DOHH2 (cell line): ENCODE measurements at regions not wholly inside any gene's neighbourhood (a gene's known extent, or its start where the extent isn't known, plus 50 kb on each side); places are given as distances from the start of the nearest gene placed in this dataset.
A peak's percentile ranks its signal among the peaks of the same experiment; 100 is the strongest.

Experiments
- H3F3A ChIP-seq: fragments of 200-600 bp; sonication (generic), shearing (Covaris generic); 2 replicates; pipeline ENCODE4 v1.6.0; 2016; ENCODE audit warnings: antibody characterized with exemption, mild to moderate bottlenecking; ENCODE audit not compliant: control insufficient read depth, insufficient read depth
- H3K27ac ChIP-seq: fragments of 200-600 bp; sonication (generic); 2 replicates; pipeline ENCODE4 v1.5.1; 2014; ENCODE audit warnings: low read depth, mild to moderate bottlenecking, low read length, moderate library complexity
- H3K27me3 ChIP-seq: fragments of 200-600 bp; sonication (generic); 2 replicates; pipeline ENCODE4 v1.6.1; 2014; ENCODE audit warnings: mild to moderate bottlenecking, low read length, mixed read lengths; ENCODE audit not compliant: control insufficient read depth
- H3K36me3 ChIP-seq: fragments of 200-600 bp; sonication (generic); 2 replicates; pipeline ENCODE4 v1.6.1; 2014; ENCODE audit warnings: mild to moderate bottlenecking, low read length, moderate library complexity, mixed read lengths; ENCODE audit not compliant: control insufficient read depth
- H3K4me1 ChIP-seq: fragments of 200-600 bp; sonication (generic); 2 replicates; pipeline ENCODE4 v1.6.1; 2014; ENCODE audit warnings: mild to moderate bottlenecking, low read length, mixed read lengths; ENCODE audit not compliant: control insufficient read depth
- H3K4me2 ChIP-seq: fragments of 200-600 bp; sonication (generic); 2 replicates; pipeline ENCODE4 v1.6.0; 2014; ENCODE audit warnings: mild to moderate bottlenecking, low read length, moderate library complexity
- H3K4me3 ChIP-seq: fragments of 200-600 bp; sonication (generic); 2 replicates; pipeline ENCODE4 v1.5.1; 2014; ENCODE audit warnings: mild to moderate bottlenecking, low read length, mixed read lengths
- H3K79me2 ChIP-seq: fragments of 200-600 bp; sonication (generic); 2 replicates; pipeline ENCODE4 v1.6.1; 2014; ENCODE audit warnings: mild to moderate bottlenecking, low read length, mixed read lengths; ENCODE audit not compliant: control insufficient read depth
- H3K9me2 ChIP-seq: fragments of 200-600 bp; sonication (generic); replicated peaks from 2 replicates; pipeline ENCODE4 v1.6.1; 2014; ENCODE audit warnings: mild to moderate bottlenecking, low read length, mixed read lengths; ENCODE audit not compliant: control insufficient read depth
- H3K9me3 ChIP-seq: fragments of 200-600 bp; sonication (generic); 2 replicates; pipeline ENCODE4 v1.6.1; 2014; ENCODE audit warnings: antibody characterized with exemption, low read length, mixed read lengths; ENCODE audit not compliant: control insufficient read depth, insufficient read depth
- H4K20me1 ChIP-seq: fragments of 200-600 bp; sonication (generic); 2 replicates; pipeline ENCODE4 v1.6.0; 2014; ENCODE audit warnings: low read depth, mild to moderate bottlenecking, antibody characterized with exemption, low read length, moderate library complexity; ENCODE audit not compliant: control insufficient read depth, insufficient read depth
- EZH2phosphoT487 ChIP-seq: fragments of 200-600 bp; sonication (generic); IDR thresholded peaks from 2 replicates; pipeline ENCODE4 v1.6.1; 2017; ENCODE audit warnings: borderline replicate concordance, mild to moderate bottlenecking, antibody characterized with exemption, low read length, moderate library complexity, mixed read lengths
- TF ChIP-seq, protein P1 (sequence below): fragments of 200-600 bp; sonication (generic); IDR thresholded peaks from one replicate; pipeline ENCODE4 v1.5.1; 2014; ENCODE audit warnings: antibody characterized with exemption, mild to moderate bottlenecking, low read depth, low read length; ENCODE audit not compliant: poor library complexity, severe bottlenecking

DNA sequence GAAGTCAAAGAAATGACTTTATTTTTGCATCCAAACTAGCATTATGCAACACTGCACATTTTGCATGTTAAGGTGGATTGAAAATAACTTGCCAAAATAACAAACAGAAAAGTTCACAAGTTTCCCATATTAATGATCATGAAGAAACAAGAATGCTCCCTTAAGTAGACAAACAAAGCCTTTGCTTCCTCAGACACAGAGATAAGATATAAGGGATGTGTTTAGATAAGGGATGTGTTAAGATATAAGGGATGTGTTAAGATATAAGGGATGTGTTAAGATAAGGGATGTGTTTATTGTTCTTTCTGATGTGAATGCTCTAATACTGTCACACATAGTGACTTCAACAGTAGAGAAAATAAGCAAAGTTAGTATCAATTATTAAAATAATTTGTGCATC lies 174.8 kb downstream of the GABRG2 start:
- Histone ChIP-seq H3K27me3 (no peaks in the 10 kb centered on the region), H3K4me1 (no peaks in the 10 kb centered on the region), H3K4me3 (no peak overlapping the region), H3K36me3 (no peaks in the 10 kb centered on the region), H3K9me3 (no peaks in the 10 kb centered on the region; the same call in 1 of the 2 replicates), H3K4me2 (no peak overlapping the region), H3K27ac (no peak overlapping the region), H3K79me2 (no peaks in the 10 kb centered on the region), H3F3A (no peaks in the 10 kb centered on the region), H3K9me2 (no peaks in the 10 kb centered on the region; the same call in 1 of the 2 replicates), H4K20me1 (no peaks in the 10 kb centered on the region)
- TF ChIP-seq, protein P1, sequence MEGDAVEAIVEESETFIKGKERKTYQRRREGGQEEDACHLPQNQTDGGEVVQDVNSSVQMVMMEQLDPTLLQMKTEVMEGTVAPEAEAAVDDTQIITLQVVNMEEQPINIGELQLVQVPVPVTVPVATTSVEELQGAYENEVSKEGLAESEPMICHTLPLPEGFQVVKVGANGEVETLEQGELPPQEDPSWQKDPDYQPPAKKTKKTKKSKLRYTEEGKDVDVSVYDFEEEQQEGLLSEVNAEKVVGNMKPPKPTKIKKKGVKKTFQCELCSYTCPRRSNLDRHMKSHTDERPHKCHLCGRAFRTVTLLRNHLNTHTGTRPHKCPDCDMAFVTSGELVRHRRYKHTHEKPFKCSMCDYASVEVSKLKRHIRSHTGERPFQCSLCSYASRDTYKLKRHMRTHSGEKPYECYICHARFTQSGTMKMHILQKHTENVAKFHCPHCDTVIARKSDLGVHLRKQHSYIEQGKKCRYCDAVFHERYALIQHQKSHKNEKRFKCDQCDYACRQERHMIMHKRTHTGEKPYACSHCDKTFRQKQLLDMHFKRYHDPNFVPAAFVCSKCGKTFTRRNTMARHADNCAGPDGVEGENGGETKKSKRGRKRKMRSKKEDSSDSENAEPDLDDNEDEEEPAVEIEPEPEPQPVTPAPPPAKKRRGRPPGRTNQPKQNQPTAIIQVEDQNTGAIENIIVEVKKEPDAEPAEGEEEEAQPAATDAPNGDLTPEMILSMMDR = no peak
- TF ChIP-seq EZH2phosphoT487 = no peak

DNA sequence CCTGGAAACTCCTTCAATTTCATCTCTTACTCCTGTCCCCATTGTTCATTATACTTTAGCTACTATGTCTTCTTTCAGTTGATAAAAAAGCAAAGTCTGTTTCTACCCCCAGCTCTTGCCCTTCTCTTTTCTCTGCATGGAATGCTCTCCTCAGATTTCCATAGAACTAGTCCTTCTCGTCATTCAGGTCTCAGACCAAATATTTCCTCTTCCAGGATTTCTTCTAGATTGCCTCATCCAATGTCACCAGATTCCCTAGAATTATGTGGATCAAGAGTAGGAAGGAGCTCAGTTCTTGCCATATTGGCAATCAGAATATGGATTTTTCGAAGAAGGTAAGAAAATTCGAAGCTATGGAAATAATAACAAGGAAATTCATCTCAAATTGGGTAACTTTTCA lies 176.1 kb downstream of the GABRG2 start:
- no peak overlapping the region for H3K4me2 ChIP-seq
- no peak for TF ChIP-seq EZH2phosphoT487
- TF ChIP-seq, protein P1 = no peak
- no peaks in the 10 kb centered on the region for H3K27me3 ChIP-seq

DNA sequence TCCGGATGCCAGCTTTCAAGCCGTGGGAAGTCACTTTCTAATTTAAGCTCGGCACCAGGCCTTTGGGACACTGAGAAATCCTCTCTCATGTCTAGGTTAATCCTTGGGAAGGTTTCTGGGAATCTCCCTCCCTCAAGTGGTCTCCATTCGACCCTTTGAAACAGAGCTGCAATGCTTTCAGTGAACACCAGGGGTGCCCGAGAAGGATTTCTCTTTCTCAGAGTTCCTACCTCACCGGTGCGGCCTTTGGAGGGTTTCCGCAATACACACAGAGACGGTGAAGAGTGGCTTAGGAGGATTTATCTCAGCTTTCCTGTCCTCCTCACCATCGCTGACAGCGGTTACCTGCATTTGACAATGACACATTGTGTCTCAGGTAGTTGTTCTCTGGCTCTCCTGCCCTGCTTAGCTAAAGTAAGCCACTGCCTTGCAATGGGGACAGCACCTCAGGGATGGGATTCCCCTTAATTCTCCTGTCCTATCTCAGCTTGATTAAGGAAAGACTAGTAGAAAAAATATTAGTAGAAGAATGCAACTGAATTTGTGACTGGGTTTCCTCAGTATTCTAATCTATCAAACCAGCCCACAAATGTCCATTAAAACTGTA lies 180.6 kb downstream of the GABRG2 start:
- Histone ChIP-seq H3K4me2 (no peak overlapping the region), H3K27me3 (no peaks in the 10 kb centered on the region), H3K4me3 (no peak overlapping the region), H3K79me2 (no peaks in the 10 kb centered on the region), H4K20me1 (no peaks in the 10 kb centered on the region), H3K27ac (no peak overlapping the region), H3F3A (no peaks in the 10 kb centered on the region), H3K9me2 (no peaks in the 10 kb centered on the region; the same call in 1 of the 2 replicates), H3K4me1 (no peaks in the 10 kb centered on the region), H3K36me3 (no peaks in the 10 kb centered on the region), H3K9me3 (no peaks in the 10 kb centered on the region)
- TF ChIP-seq EZH2phosphoT487 = no peak
- TF ChIP-seq, protein P1 = peak; percentile 38

More for the DNA sequence above, 176.1 kb downstream of the GABRG2 start:
- Histone ChIP-seq H3K4me3 (no peak overlapping the region), H3K36me3 (no peaks in the 10 kb centered on the region), H3K27ac (no peak overlapping the region), H3F3A (no peaks in the 10 kb centered on the region), H3K9me3 (no peaks in the 10 kb centered on the region), H3K4me1 (no peaks in the 10 kb centered on the region), H4K20me1 (no peaks in the 10 kb centered on the region), H3K79me2 (no peaks in the 10 kb centered on the region), H3K9me2 (no peaks in the 10 kb centered on the region; the same call in 1 of the 2 replicates)
